ENCODE measurements at regions not wholly inside any gene's neighbourhood (a gene's known extent, or its start where the extent isn't known, plus 50 kb on each side); places are given as distances from the start of the nearest gene placed in this dataset.

GRCh38 chr1:17966341-17966740 lies 141.3 kb upstream of the IGSF21 start:
- FAIRE-seq (no peak), DNase-seq (ENCODE audit: low spot score in 2 of 2) (peak in 1 of 2 donors; percentile 37)

DNA sequence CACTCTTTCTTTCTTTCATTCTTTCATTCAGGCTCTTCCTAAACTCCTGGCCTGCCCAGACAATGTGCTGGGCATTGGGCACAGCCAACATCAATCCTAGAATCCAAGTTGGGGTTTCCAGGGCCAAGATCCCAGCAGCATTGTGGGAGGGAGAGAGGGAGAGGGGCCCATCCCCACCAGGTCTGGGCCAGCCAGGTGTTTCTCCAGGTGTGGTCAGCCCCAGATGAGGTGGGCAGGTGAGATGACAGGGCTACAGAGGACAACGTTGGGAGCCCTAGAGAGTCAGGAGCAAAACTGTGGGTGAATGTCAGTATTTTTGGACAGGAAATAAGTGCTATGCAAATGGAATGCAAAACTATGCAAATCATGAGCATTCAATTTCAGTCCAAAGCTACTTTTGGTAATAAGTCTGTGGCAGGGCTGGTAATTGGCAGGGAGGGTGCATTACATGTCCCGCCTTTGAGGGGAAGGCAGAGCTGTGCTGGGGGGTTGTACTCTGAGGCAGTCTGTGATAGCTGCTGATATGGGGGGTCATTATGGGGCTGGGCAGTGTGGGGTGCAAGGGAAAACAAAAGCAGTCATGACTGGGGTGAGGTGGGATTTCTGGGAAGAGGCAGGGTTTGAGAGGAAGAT lies 139.9 kb upstream of the IGSF21 start:
- DNase-seq (ENCODE audit: low spot score in 2 of 2) (no peak), FAIRE-seq (no peak)

DNA sequence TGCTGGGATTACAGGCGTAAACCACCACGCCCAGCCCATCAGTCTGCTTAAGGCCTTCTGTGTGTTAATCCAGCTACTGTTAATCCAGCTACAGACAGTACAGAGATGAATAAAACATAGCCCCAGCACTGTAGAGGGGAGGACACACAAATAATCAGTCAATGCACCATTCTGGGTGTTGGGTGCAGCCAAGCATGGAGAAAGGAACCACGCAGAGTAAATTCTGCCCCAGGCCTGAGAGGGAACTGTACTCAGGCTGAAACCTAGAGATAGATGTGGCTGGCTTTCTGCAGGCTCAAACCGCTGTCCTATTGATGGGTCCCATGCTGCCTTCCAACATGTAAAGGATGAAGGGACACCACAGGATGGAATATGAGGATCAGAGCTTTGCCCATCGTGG lies 136.8 kb upstream of the IGSF21 start:
- FAIRE-seq (no peak), DNase-seq (ENCODE audit: low spot score in 2 of 2) (no peak)

GRCh38 chr1:17973694-17974093 lies 133.9 kb upstream of the IGSF21 start:
- no peak for FAIRE-seq
- DNase-seq (ENCODE audit: low spot score in 2 of 2) = no peak

- DNase-seq (ENCODE audit: low spot score in 2 of 2) (no peak), FAIRE-seq (no peak)
Measured at GRCh38 chr1:17976854-17977253, 130.7 kb upstream of the IGSF21 start.

DNA sequence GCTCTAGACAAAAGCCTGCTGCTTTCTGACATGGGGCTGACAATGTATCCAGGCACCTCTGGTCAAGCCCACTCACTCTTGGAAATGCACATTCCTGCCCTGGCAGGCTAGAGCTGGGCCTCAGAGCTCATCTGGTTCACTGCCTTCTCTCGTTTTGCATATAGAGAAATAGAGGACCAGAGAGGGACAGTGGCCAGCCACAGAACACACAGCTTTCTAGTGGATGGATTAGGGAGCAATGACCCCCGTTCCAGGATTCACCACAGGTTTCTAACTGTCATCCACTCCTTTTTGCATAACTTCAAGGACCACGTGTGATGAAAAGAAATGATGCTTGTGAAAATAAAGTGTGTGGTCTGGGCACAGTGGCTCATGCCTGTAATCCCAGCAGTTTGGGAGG lies 129.6 kb upstream of the IGSF21 start:
- DNase-seq (ENCODE audit: low spot score in 2 of 2) (no peak), FAIRE-seq (no peak)

DNA sequence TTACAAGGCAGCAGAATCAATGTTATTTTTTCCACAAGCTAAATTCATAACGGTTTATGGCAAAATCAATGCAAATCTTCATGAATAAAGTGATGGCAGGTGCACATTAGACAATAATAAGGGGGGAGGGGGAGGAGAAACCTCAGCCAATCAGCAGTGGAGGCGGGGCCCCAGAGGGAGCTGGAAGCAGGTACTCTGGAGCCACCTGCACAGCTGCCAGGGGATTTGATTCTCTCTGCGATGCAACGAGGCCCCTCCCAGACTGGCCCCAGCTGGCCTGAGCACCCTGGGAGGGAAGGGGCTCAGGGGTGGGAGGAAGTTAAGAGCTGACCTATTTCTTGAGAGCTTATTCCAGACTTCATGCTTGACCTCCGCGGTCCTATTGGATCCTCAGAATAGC lies 127.8 kb upstream of the IGSF21 start:
- DNase-seq (ENCODE audit: low spot score in 2 of 2) (no peak), FAIRE-seq (no peak)

GRCh38 chr1:17982197-17982596 lies 125.4 kb upstream of the IGSF21 start:
- FAIRE-seq (no peak), DNase-seq (ENCODE audit: low spot score in 2 of 2) (no peak)

DNA sequence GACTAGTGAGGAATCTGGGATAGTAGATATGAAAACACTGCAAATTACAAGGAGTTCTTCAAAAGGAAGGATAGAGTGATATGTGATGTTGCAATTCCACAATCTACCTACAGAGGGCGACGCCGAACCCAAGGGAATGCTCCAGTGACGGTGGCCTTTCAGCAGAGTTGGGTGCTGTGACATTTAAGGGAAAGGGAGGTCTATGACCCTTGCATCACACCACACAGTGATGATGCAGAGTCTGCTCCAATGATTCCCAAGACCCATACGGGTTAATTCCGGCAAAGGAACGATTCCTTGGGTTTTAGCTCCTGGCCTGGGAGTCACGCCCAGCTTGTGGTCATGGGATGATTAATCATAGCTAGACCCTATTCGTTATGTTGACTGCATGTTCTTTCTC lies 123.0 kb upstream of the IGSF21 start:
- FAIRE-seq (no peak), DNase-seq (ENCODE audit: low spot score in 2 of 2) (no peak)

DNA sequence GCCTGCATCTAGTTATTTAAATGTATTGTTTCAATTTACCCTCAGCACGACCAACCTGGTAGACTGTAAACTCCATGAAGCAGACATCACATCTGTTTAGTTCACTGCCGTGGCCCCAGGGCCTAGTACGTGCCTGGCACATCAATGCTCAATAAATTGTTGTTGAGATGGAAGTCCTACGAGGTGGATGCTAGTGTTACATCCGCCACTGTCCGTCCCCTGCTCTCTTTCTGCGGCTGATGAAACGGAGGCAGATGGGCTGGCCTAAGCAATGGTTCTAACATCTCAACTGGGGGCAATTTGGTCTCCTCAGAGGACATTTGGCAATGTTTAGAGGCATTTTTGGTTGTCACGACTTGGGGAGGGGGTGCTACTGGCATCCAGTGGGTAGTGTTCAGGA lies 121.4 kb upstream of the IGSF21 start:
- DNase-seq (ENCODE audit: low spot score in 2 of 2) = no peak

GRCh38 chr1:17990401-17990800 lies 117.2 kb upstream of the IGSF21 start:
- DNase-seq (ENCODE audit: low spot score in 2 of 2) (no peak), FAIRE-seq (no peak)

More for the DNA sequence above, 121.4 kb upstream of the IGSF21 start:
- FAIRE-seq = no peak

- DNase-seq (ENCODE audit: low spot score in 2 of 2) (no peak), FAIRE-seq (no peak)
Measured at GRCh38 chr1:17991996-17992395, 115.6 kb upstream of the IGSF21 start.

DNA sequence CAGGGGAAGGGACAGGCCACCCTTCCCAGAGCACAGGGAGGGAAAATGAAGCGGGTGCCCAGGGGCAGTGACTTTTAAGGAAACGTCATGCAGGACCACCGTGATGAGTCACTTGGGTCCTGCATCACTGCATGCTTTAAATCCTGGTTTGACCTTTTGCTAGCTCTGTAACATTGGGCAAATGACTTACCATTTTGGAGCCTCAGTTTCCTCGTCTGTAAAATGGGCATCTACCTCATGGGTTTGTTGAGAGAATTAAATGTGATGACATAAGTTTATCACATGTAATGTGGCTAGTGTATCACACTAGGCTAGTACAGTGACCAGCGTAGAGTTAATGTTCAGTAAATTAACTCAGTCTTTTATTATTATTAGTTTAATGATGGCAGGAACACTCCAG lies 114.8 kb upstream of the IGSF21 start:
- no peak for FAIRE-seq
- no peak for DNase-seq (ENCODE audit: low spot score in 2 of 2)

DNA sequence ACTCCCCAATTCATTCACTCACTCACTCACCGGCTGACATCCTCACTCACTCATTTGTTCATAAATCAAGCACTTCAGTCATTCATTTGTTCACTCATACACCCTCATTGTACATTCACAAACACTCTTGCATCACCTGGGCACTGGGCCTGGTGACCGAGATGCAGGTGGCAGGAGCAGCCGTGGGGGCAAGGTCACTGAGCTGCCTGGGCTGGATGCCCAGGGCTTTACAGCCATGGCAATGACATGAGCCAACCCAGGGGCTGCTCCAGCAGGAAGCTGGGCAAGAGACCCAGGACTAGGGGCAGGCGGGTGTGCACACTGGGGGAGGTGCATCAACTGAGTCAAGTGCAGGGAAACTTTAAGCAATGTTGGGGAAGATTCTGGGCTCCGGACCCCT lies 113.6 kb upstream of the IGSF21 start:
- FAIRE-seq (no peak), DNase-seq (ENCODE audit: low spot score in 2 of 2) (no peak)

- no peak for FAIRE-seq
- DNase-seq (ENCODE audit: low spot score in 2 of 2) = no peak
Measured at GRCh38 chr1:17995480-17995879, 112.1 kb upstream of the IGSF21 start.

DNA sequence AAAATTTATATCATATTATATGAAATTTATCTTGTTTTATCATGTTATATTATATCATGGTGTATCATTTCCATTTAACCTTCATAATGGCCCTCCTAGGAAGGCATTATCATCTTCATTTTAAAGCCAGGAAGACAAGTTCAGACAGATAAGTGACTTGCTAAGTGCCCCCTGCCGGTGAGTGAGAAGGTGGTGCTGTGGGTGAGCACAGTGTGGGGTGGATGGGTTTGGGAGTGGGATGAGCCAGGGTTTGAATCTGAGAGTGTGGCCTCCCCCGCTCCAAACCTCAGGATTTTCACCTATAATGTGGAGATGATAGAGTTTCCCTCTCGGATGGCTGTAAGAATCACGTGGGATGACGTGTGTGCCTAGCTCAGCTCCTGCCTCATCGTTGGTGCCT lies 108.7 kb upstream of the IGSF21 start:
- DNase-seq (ENCODE audit: low spot score in 2 of 2) = no peak
- FAIRE-seq = no peak

- FAIRE-seq = no peak
- DNase-seq (ENCODE audit: low spot score in 2 of 2) = no peak
Measured at GRCh38 chr1:17999884-18000283, 107.7 kb upstream of the IGSF21 start.

DNA sequence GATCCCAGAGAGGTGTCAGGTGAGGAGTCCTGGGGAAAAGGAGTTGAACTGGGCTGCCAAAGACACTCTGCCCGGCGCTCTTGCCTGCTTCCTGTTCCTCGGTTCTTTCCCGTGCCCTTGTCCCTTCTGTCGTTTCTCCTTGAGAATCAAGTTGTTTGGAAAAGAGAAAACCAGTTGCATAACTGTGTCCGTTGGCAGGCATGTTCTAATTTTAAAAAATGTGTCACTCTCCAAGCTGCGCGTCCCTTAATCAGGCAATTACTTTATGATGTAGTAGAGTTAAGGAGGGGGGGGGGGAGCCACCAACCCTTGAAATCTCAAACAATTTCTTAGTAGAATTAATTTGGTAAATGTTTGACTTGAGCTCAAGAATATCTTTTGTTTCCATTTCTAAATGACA lies 105.9 kb upstream of the IGSF21 start:
- no peak for FAIRE-seq
- no peak for DNase-seq (ENCODE audit: low spot score in 2 of 2)

- DNase-seq (ENCODE audit: low spot score in 2 of 2) (no peak), FAIRE-seq (no peak)
Measured at GRCh38 chr1:18004278-18004677, 103.3 kb upstream of the IGSF21 start.

- DNase-seq (ENCODE audit: low spot score in 2 of 2) (no peak), FAIRE-seq (no peak)
Measured at GRCh38 chr1:18005238-18005637, 102.4 kb upstream of the IGSF21 start.

GRCh38 chr1:18007391-18008041 lies 100.1 kb upstream of the IGSF21 start:
- no peak for DNase-seq (ENCODE audit: low spot score in 2 of 2)
- no peak for FAIRE-seq

GRCh38 chr1:18008081-18008480 lies 99.5 kb upstream of the IGSF21 start:
- FAIRE-seq (no peak), DNase-seq (ENCODE audit: low spot score in 2 of 2) (no peak)

DNA sequence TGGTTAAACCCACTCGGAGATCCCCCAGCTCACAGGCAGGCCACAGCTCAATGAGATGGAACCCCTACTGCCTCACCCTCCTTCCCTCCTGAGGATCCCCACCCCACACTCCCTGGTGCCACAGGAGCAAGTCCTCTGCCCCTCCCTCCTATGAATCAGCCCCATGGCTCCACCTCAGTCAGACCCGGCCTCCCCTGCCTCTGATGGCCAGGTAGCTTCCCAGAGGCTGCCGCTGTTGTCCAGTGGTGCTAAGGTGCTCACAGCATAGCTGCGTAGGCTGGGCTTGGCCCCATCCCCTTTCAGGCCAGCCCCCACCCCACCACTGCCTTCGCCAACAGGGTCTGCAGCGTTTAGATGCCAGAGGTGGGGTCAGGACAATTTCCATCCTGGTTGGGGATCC lies 98.5 kb upstream of the IGSF21 start:
- FAIRE-seq (no peak), DNase-seq (ENCODE audit: low spot score in 2 of 2) (no peak)

Measured in frontal cortex (tissue), 3 donors.